BLaER1 treated with 17β-estradiol and CSF1 and Interleukin-3, amounts not matched to agents 10 nM and 100 nM (cell line): ENCODE measurements at regions not wholly inside any gene's neighbourhood (a gene's known extent, or its start where the extent isn't known, plus 50 kb on each side); places are given as distances from the start of the nearest gene placed in this dataset.
"Not testable (repeated sequence)": the region's sequence is repeated elsewhere in the genome, so short reads cannot be mapped to it uniquely, and the experiment has no call there.

Source experiments
- H3K27ac ChIP-seq, 11 experiments: shearing (Covaris generic); formaldehyde crosslinking; 2 replicates each; pipeline ENCODE4 v1.8.1; 2022
- H3K27me3 ChIP-seq, 11 experiments: shearing (Covaris generic); formaldehyde crosslinking; 2 replicates each; pipeline ENCODE4 v1.8.1; 2022
- H3K36me3 ChIP-seq, 11 experiments: shearing (Covaris generic); formaldehyde crosslinking; 2 replicates each; pipeline ENCODE4 v1.8.1; 2022
- H3K4me1 ChIP-seq, 10 experiments: shearing (Covaris generic); formaldehyde crosslinking; 2 replicates each; pipeline ENCODE4 v1.8.1; 2022
- H3K4me2 ChIP-seq, 11 experiments: shearing (Covaris generic); formaldehyde crosslinking; 2 replicates each; pipeline ENCODE4 v1.8.1; 2022
- H3K4me3 ChIP-seq, 10 experiments: shearing (Covaris generic); formaldehyde crosslinking; 2 replicates each; pipeline ENCODE4 v1.8.1; 2022
- H3K9ac ChIP-seq, 11 experiments: shearing (Covaris generic); formaldehyde crosslinking; 2 replicates each; pipeline ENCODE4 v1.8.1; 2022
- H3K9me3 ChIP-seq, 11 experiments: shearing (Covaris generic); formaldehyde crosslinking; replicated peaks in 1 of 11; 2 replicates each; pipeline ENCODE4 v1.8.1; 2022
- H4K20me1 ChIP-seq, 11 experiments: shearing (Covaris generic); formaldehyde crosslinking; 2 replicates each; pipeline ENCODE4 v1.8.1; 2022
- Cebpa-rat ChIP-seq, 11 experiments: shearing (Covaris generic); IDR thresholded peaks; 2 replicates each; pipeline ENCODE4 v1.8.1; 2022

DNA sequence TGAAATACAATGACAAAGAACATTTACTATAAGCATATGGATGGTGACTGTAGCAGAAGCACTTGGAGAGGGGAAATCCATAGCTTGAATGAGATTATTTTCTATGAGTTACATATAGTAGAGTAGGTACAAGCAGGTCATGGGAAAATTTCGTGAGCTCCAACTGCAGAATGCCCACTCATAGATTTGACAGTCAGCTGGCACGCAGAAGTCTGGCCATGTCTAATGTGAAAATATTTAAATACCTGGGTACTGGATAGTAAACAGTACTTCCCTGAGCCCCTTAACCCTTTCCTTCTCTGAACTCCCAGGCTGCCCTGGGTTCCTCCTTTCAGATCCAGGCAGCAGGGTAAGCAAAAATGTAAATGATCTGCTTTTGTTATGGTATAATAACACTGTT is 209.7 kb downstream of the OTUD1 start:
- Histone ChIP-seq H4K20me1 (no peaks in the 10 kb centered on the region), H3K4me2 (no peak overlapping the region), H3K4me3 (no peak overlapping the region), H3K9me3 (peaks cover 0 to 2% (median 0%) of the 10 kb centered on the region in 11 experiments; a peak in 1 of 22 replicates), H3K4me1 (peaks cover 0 to 14% (median 6%) of the 10 kb centered on the region in 10 experiments; a peak in 12 of 20 replicates), H3K27me3 (no peaks in the 10 kb centered on the region), H3K27ac (no peak overlapping the region), H3K36me3 (no peaks in the 10 kb centered on the region), H3K9ac (no peak overlapping the region)
- TF ChIP-seq Cebpa-rat (IDR thresholded peaks at IDR 0.05): no peak

DNA sequence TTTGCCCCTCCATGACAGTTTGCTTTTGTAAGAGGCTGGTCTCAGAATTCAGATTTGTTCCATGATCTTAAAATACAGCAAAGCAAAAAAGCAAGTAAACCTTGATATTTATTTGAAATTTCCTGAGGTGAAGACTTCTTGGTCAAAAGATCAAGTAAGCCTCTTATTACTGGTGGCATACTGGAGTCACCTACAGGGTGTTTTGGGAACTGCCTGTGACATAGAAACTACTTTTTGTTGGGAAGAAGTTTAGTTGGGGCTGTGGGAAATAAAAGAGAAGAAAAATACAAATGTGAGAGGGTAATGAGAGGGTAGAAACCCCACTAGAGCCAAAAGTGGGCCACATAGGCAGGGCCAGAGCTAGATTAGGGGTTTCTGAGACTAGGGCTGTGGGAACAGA is 217.9 kb downstream of the OTUD1 start:
- TF ChIP-seq Cebpa-rat (IDR thresholded peaks at IDR 0.05): no peak
- Histone ChIP-seq H3K4me3 (no peak overlapping the region), H3K4me1 (peaks cover 0 to 6% (median 0%) of the 10 kb centered on the region in 10 experiments; a peak in 1 of 20 replicates), H3K9me3 (peaks cover 0 to 2% (median 0%) of the 10 kb centered on the region in 11 experiments; a peak in 1 of 22 replicates), H3K9ac (no peak overlapping the region), H3K27ac (no peak overlapping the region), H3K27me3 (no peaks in the 10 kb centered on the region), H3K36me3 (no peaks in the 10 kb centered on the region), H3K4me2 (no peak overlapping the region), H4K20me1 (no peaks in the 10 kb centered on the region)

DNA sequence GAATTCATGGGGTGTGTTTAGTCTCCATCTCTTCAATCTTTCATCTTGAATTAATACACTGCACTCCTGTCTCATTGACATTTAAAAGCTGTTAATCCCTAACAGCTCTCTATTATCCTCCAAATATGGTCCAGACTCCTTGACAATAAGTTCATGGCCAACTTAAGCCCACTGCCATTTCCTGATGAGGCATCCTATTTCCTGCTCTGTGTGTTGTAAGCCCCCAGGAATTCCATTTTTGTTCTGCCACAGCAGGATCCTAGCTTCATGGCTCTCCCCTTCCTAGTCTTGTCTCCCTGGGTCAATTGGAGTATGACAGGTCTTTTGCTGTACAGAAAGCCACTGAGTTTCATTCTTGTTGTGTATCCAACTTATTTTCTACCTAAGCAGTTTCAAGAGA is 218.8 kb downstream of the OTUD1 start:
- no peak for TF ChIP-seq Cebpa-rat (IDR thresholded peaks at IDR 0.05)
- Histone ChIP-seq H3K27me3 (no peaks in the 10 kb centered on the region), H4K20me1 (no peaks in the 10 kb centered on the region), H3K36me3 (no peaks in the 10 kb centered on the region), H3K9me3 (peaks cover 0 to 2% (median 0%) of the 10 kb centered on the region in 11 experiments; a peak in 1 of 22 replicates), H3K27ac (no peak overlapping the region), H3K4me3 (no peak overlapping the region), H3K9ac (no peak overlapping the region), H3K4me1 (peaks cover 0 to 6% (median 0%) of the 10 kb centered on the region in 10 experiments; a peak in 1 of 20 replicates), H3K4me2 (0 out of 22 replicates have a peak overlapping the region, but pooled peaks of 1 of the 11 experiments have one; percentile 4)

DNA sequence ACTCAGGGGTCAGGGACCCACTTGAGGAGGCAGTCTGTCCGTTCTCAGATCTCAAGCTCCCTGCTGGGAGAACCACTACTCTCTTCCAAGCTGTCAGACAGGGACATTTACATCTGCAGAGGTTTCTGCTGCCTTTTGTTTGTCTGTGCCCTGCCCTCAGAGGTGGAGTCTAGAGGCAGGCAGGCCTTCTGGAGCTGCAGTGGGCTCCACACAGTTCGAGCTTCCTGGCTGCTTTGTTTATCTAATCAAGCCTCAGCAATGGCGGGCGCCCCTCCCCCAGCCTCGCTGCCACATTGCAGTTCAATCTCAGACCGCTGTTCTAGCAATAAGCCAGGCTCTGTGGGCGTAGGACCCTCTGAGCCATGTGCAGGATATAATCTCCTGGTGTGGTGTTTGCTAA is 233.0 kb downstream of the OTUD1 start:
- not testable (repeated sequence) for H3K9ac ChIP-seq, H3K36me3 ChIP-seq, H3K4me3 ChIP-seq, H4K20me1 ChIP-seq, H3K9me3 ChIP-seq, H3K4me2 ChIP-seq, H3K4me1 ChIP-seq, H3K27me3 ChIP-seq, H3K27ac ChIP-seq

DNA sequence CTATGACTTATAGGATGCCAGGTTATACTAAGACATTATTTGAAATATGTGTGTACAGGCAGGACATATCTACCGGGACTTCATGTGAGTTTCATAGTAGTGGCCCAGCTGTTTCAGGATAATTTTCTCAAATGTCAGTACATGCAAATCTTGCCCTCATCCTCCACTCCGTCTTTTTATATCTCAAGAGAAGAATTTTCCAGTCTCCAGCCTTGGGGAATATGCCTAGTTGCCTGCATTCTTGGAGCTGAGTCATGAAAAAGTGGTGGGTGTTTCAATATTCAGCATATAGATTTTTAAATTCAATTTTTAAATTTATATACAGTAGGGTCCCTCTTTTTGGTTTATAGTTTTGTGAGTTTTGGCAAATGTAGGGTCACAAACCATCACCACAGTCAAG is 236.7 kb downstream of the OTUD1 start:
- Histone ChIP-seq H3K4me3 (no peak overlapping the region), H3K9ac (no peak overlapping the region), H3K4me2 (no peak overlapping the region), H4K20me1 (no peaks in the 10 kb centered on the region), H3K27me3 (no peaks in the 10 kb centered on the region), H3K4me1 (no peaks in the 10 kb centered on the region), H3K9me3 (peaks cover 0 to 11% (median 3%) of the 10 kb centered on the region in 11 experiments; a peak in 4 of 22 replicates), H3K36me3 (no peaks in the 10 kb centered on the region), H3K27ac (no peak overlapping the region)
- TF ChIP-seq Cebpa-rat (IDR thresholded peaks at IDR 0.05): no peak

DNA sequence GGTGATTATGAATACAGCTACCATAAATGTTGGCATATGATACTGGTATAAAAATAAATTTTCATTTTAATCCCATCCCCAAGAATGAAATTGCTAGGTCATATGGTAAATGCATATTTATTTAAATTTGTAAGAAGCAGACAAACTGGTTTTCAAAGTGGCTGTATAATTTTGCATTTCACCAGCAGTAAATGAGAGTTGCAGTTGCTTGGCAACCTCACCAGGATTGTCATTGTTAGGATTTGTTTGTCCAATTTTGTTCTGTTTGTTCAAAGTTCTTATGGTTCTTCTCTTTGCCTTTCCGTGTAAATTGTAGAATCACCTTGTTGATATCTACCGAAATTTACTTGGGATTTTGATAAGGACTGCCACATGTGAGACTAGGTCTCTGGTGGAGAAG is 237.4 kb downstream of the OTUD1 start:
- Histone ChIP-seq H3K27ac (no peak overlapping the region), H3K27me3 (no peaks in the 10 kb centered on the region), H3K4me2 (no peak overlapping the region), H4K20me1 (no peaks in the 10 kb centered on the region), H3K9me3 (peaks cover 0 to 11% (median 3%) of the 10 kb centered on the region in 11 experiments; a peak in 4 of 22 replicates), H3K9ac (no peak overlapping the region), H3K4me1 (no peaks in the 10 kb centered on the region), H3K36me3 (no peaks in the 10 kb centered on the region), H3K4me3 (no peak overlapping the region)
- TF ChIP-seq Cebpa-rat (IDR thresholded peaks at IDR 0.05): no peak

DNA sequence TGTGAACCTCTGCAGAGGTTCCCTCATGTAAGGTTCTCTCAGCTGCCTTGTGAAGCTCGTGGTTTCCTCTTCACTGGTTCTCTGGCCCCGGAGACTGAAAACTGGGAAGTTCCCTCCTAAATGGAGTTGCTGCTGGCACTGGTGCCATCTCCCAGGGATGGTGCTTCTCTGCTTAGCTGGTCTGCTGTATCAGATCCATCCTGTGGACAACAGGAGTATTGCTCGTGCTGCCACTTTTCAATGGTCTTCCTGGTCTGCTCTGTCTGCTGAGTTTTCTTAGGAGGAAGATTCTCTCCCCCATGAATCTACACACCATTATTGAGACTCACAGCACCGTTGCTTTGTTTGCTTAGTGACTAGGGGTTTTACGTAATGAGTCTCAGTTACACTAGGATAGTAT is 247.8 kb downstream of the OTUD1 start:
- H3K27me3 ChIP-seq: no peaks in the 10 kb centered on the region
- H4K20me1 ChIP-seq: no peaks in the 10 kb centered on the region
- H3K4me1 ChIP-seq: peaks cover 5 to 14% (median 9%) of the 10 kb centered on the region in 10 experiments; a peak in 16 of 20 replicates
- no peak overlapping the region for H3K4me3 ChIP-seq
- no peaks in the 10 kb centered on the region for H3K9me3 ChIP-seq
- H3K36me3 ChIP-seq: no peaks in the 10 kb centered on the region
- H3K27ac ChIP-seq: no peak overlapping the region
- H3K4me2 ChIP-seq: peak overlapping the region in 10 of 11 experiments; percentile 1 to 44 (median 18); a peak in 7 of 22 replicates
- no peak for TF ChIP-seq Cebpa-rat (IDR thresholded peaks at IDR 0.05)
- H3K9ac ChIP-seq: no peak overlapping the region

DNA sequence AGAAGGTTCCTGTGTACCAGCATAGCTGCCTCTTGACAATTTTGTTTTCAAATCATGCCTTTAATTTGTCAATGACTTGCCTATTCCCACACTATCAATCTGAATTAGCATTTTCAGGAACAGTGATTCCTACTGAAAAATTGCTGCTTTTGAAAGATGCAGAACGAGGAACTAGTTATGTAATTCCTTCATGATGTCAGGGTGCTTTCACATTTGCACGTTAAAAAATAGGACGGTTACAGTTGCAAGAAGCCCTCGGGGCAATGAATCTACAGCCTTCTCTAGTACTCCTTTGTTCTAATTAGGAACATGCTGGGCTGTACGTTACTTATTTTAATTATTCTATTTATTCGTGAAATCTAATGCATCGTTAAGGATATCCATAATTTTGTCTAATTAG is 253.9 kb downstream of the OTUD1 start:
- Histone ChIP-seq H3K9me3 (peaks cover 25 to 35% (median 33%) of the 10 kb centered on the region in 11 experiments), H3K9ac (no peak overlapping the region), H3K36me3 (no peaks in the 10 kb centered on the region), H4K20me1 (no peaks in the 10 kb centered on the region), H3K4me2 (no peak overlapping the region), H3K27me3 (no peaks in the 10 kb centered on the region), H3K27ac (no peak overlapping the region), H3K4me1 (peaks cover 0 to 4% (median 0%) of the 10 kb centered on the region in 10 experiments; a peak in 2 of 20 replicates), H3K4me3 (no peak overlapping the region)
- no peak for TF ChIP-seq Cebpa-rat (IDR thresholded peaks at IDR 0.05)

DNA sequence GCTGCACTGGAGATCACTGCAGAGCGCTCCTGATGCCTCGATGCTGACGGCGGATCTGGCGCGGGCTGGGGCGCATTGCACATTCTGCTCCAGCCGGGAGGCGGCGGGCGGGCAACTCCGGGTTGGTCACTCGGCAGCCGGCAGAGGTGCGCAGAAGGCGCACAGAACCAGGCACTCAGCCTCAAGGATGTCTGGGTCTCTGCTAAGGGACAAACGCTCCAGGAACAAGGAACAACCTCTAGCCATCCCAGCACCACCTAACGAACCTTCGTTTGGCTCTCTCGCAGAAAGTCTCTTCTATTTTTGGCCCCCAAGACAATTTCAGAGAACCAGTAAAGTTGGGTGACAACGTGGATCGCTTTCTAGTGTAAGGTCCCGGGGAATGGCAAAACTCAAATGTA is 254.6 kb downstream of the OTUD1 start:
- Histone ChIP-seq H3K36me3 (no peaks in the 10 kb centered on the region), H4K20me1 (no peaks in the 10 kb centered on the region), H3K4me2 (no peak overlapping the region), H3K4me1 (peaks cover 0 to 4% (median 0%) of the 10 kb centered on the region in 10 experiments; a peak in 1 of 20 replicates), H3K27me3 (no peaks in the 10 kb centered on the region), H3K27ac (no peak overlapping the region), H3K4me3 (no peak overlapping the region), H3K9ac (no peak overlapping the region), H3K9me3 (peaks cover 25 to 35% (median 33%) of the 10 kb centered on the region in 11 experiments)
- TF ChIP-seq Cebpa-rat (IDR thresholded peaks at IDR 0.05): no peak

DNA sequence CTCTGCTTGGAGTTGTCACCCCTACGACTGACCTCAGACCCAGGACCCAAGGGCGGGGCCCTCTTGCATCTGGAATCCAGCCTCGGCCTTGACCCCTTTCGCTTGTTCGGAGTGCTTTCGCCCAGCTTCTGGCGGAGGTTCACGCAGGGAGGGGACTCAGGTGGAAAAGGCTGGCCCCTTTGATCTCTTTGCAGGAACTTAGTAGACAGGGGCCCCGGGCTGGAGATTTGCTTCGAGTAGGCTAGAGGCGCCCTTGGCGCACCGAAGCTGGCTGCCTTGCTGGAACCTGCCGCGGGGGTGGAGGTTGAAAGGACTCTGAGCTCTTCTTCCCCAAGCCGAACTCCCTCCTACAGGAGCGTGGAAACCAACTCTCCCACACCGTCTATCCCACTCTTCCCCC is 255.1 kb downstream of the OTUD1 start:
- no peak overlapping the region for H3K4me2 ChIP-seq
- no peak for TF ChIP-seq Cebpa-rat (IDR thresholded peaks at IDR 0.05)
- peaks cover 25 to 35% (median 33%) of the 10 kb centered on the region in 11 experiments for H3K9me3 ChIP-seq
- H3K4me1 ChIP-seq: peaks cover 0 to 4% (median 0%) of the 10 kb centered on the region in 10 experiments; a peak in 1 of 20 replicates
- H3K27ac ChIP-seq: no peak overlapping the region
- no peak overlapping the region for H3K4me3 ChIP-seq
- H3K9ac ChIP-seq: no peak overlapping the region
- H3K36me3 ChIP-seq: no peaks in the 10 kb centered on the region
- H3K27me3 ChIP-seq: no peaks in the 10 kb centered on the region
- no peaks in the 10 kb centered on the region for H4K20me1 ChIP-seq
